Uterus (tissue), 2 donors: ENCODE measurements at regions not wholly inside any gene's neighbourhood (a gene's known extent, or its start where the extent isn't known, plus 50 kb on each side); places are given as distances from the start of the nearest gene placed in this dataset.

ENCODE experiments used
- POLR2A ChIP-seq, 2 donors: fragments of 450-650 bp; IDR thresholded peaks; one replicate each; pipeline ENCODE4 v1.6.1; 2016; ENCODE audit warnings: antibody characterized with exemption in 2 of 2, mild to moderate bottlenecking in 1 of 2, moderate library complexity in 1 of 2
- TF ChIP-seq, protein P1 (sequence below), 4 experiments: fragments of 200-600 bp in 2 of 4; fragments of 450-650 bp in 2 of 4; sonication (generic) in 2 of 4; IDR thresholded peaks; one replicate each; pipeline ENCODE4 v1.5.1; 2016 to 2019; ENCODE audit warnings: antibody characterized with exemption in 4 of 4, mild to moderate bottlenecking in 2 of 4, moderate library complexity in 1 of 4

DNA sequence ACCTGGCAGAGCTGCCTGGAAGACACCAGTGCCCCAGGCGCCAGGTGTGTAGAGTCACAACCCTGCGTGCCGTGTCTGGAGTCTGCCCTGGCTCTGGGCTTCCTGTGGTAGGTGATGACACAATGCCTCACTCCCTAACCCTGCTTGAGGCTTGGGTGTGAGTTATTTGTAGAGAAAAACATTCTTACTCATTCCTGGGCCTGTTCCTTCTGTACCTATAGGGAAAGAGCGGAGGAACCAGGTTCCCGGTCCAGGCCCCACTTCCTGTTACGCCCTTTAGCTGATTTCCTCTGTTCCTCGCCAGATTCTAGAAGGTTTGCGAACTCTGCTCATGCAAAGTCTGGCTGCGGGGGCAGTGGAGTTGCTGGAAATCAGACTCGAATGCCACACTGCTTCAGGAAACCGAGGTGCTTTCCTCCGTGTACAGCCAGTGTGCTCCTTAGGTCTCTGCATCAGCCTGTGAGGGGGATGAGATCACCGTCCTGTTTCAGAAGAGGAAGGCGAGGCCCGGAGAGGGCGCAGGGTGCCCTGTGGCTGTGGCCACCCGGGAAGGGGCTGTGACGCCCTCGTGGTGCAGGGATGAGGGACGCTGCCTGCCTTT lies 67.1 kb upstream of the DUSP22 start:
- TF ChIP-seq, protein P1, sequence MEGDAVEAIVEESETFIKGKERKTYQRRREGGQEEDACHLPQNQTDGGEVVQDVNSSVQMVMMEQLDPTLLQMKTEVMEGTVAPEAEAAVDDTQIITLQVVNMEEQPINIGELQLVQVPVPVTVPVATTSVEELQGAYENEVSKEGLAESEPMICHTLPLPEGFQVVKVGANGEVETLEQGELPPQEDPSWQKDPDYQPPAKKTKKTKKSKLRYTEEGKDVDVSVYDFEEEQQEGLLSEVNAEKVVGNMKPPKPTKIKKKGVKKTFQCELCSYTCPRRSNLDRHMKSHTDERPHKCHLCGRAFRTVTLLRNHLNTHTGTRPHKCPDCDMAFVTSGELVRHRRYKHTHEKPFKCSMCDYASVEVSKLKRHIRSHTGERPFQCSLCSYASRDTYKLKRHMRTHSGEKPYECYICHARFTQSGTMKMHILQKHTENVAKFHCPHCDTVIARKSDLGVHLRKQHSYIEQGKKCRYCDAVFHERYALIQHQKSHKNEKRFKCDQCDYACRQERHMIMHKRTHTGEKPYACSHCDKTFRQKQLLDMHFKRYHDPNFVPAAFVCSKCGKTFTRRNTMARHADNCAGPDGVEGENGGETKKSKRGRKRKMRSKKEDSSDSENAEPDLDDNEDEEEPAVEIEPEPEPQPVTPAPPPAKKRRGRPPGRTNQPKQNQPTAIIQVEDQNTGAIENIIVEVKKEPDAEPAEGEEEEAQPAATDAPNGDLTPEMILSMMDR (IDR thresholded peaks at IDR 0.05), result no peak
- no peak for TF ChIP-seq POLR2A (IDR thresholded peaks at IDR 0.05)
